ENCODE measurements at regions not wholly inside any gene's neighbourhood (a gene's known extent, or its start where the extent isn't known, plus 50 kb on each side); places are given as distances from the start of the nearest gene placed in this dataset.

DNA sequence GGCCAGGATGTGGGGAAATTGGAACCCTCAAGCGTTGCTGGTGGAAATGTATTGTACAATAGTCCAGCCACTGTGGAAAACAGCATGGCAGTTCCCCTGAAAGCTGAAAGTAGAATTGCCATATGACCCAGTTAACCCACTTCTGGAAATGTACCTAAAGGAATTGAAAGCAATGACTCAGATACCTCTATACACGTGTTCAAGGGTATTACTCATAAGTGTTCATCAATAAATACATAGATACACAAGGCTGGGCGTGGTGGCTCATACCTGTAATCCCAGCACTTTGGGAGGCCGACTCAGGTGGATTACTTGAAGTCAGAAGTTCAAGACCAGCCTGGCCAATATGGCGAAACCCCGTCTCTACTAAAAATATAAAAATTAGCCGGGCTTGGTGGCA is 71.9 kb upstream of the IRS2 start:
- TF ChIP-seq, protein P1, sequence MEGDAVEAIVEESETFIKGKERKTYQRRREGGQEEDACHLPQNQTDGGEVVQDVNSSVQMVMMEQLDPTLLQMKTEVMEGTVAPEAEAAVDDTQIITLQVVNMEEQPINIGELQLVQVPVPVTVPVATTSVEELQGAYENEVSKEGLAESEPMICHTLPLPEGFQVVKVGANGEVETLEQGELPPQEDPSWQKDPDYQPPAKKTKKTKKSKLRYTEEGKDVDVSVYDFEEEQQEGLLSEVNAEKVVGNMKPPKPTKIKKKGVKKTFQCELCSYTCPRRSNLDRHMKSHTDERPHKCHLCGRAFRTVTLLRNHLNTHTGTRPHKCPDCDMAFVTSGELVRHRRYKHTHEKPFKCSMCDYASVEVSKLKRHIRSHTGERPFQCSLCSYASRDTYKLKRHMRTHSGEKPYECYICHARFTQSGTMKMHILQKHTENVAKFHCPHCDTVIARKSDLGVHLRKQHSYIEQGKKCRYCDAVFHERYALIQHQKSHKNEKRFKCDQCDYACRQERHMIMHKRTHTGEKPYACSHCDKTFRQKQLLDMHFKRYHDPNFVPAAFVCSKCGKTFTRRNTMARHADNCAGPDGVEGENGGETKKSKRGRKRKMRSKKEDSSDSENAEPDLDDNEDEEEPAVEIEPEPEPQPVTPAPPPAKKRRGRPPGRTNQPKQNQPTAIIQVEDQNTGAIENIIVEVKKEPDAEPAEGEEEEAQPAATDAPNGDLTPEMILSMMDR (conservative IDR thresholded peaks at IDR 0.05; ENCODE audit: low read depth in 2 of 2), result no peak
- no peak for TF ChIP-seq EZH2 (IDR thresholded peaks at IDR 0.05; ENCODE audit: low read depth, unreplicated experiment)
